ENCODE measurements at regions not wholly inside any gene's neighbourhood (a gene's known extent, or its start where the extent isn't known, plus 50 kb on each side); places are given as distances from the start of the nearest gene placed in this dataset.

DNA sequence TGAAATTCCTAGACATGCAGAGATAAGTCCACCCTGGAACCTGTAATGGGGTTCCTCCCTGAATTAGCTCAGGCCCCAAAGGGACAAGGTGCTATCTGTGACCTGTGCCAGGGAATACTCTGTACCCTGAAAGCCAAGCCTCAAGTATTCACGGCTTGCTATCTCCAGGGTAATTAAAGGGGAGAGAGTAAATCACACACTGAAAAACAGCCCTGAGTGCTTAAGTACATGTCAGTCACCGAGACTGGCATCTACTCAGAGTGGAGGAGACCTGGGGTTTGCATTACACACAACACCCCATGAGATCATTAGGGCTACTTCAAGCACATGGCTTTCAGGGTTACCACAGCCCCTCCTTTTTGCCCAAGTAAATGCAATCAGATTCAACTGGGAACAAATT lies 188.1 kb downstream of the CD83 start (continued):
- TF ChIP-seq, protein P1, sequence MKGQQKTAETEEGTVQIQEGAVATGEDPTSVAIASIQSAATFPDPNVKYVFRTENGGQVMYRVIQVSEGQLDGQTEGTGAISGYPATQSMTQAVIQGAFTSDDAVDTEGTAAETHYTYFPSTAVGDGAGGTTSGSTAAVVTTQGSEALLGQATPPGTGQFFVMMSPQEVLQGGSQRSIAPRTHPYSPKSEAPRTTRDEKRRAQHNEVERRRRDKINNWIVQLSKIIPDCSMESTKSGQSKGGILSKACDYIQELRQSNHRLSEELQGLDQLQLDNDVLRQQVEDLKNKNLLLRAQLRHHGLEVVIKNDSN (IDR thresholded peaks at IDR 0.05; ENCODE audit: borderline replicate concordance, extremely low read length, insufficient read depth, low read depth, low read length) = no peak
- TF ChIP-seq POLR2AphosphoS2 (IDR thresholded peaks at IDR 0.05; ENCODE audit: low read depth, low read length) = no peak

DNA sequence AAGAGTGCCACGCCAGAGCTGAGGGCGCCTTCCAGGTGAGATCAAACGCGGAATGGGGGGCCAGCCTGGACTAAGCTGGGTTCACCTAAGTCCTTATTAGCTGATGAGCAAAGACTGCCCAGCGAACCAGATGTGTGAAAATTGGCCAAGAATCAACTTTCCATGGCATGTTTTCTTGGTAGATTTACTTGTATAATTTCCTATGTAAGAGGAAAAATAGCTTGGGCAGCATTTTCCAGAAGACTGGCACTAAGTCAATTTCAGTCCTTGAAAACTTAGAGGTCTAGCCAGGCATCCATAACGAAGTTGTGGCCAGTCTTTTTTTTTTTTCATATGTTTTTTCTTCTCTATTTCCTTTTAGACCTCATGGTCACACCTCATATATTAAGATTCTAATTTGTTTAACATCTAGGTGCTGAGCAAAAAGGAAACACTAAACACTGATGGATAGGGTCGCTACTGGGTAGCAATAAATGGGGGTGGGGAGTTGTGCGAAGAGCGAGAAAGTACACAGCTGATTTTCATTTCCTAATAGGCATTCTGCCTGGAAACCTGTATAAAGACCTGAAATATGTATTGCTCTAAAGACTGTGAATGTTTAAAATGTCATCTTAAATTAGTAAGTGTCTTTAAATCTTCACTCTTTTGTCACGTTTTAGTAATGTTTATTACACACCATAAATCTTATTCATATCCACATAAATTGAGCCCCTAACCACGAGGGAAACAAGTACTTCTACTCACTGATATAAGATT lies 188.8 kb downstream of the CD83 start:
- Histone ChIP-seq H3K4me1 (ENCODE audit: control insufficient read depth, insufficient read depth, low read length) (no peaks in the 10 kb centered on the region), H3K4me2 (ENCODE audit: control insufficient read depth, insufficient read depth) (no peak overlapping the region), H4K20me1 (ENCODE audit: control insufficient read depth, insufficient read depth) (no peaks in the 10 kb centered on the region), H3K27ac (ENCODE audit: control insufficient read depth, insufficient read depth) (no peak overlapping the region), H3K4me3 (no peak overlapping the region), H2AFZ (ENCODE audit: control insufficient read depth, low read depth, low read length) (no peak overlapping the region), H3K27me3 (replicated peaks in 1 of 2; ENCODE audit: control insufficient read depth in 2 of 2, insufficient read depth in 2 of 2, low read length in 1 of 2) (no peaks in the 10 kb centered on the region; a peak in 1 of 4 replicates), H3K9me3 (replicated peaks; ENCODE audit: control insufficient read depth, insufficient read depth, low read length) (no peaks in the 10 kb centered on the region), H3K36me3 (ENCODE audit: control insufficient read depth in 2 of 2, insufficient read depth in 2 of 2, low read length in 1 of 2) (no peaks in the 10 kb centered on the region), H3K9ac (ENCODE audit: control insufficient read depth, insufficient read depth, low read length) (no peak overlapping the region), H3K79me2 (ENCODE audit: control insufficient read depth, insufficient read depth, low read length) (no peaks in the 10 kb centered on the region)
- 60% methylated on average over 11 of the region's 11 CpGs for WGBS (ENCODE audit: insufficient coverage, insufficient replicate concordance, low lambda C conversion rate, missing lambda C conversion rate)
- ChIA-PET SMC1A (ENCODE audit: uncharacterized antibody, unreplicated experiment) (interaction anchor here (0.6 to 1.4 kb wide), 2 partner anchors 17 to 24 kb away, joined by 3 to 4 read pairs; no protein-coding TSS in a partner anchor), POLR2A (no interaction called here), RAD21 (ENCODE audit: unreplicated experiment) (interaction anchor here (0.6 kb wide), 1 partner anchor 35 kb away, joined by 3 read pairs; no protein-coding TSS in a partner anchor), CTCF (interaction anchor here (1.3 kb wide), 1 partner anchor 11 kb away, joined by 5 read pairs; no protein-coding TSS in a partner anchor)
- no peak for FAIRE-seq
- no peak for DNase-seq (ENCODE audit: low read depth, low spot score)
- no peak for ATAC-seq
- no TSS peak for BruUV-seq (replicated peaks)
- intact Hi-C loops (cut with micrococcal nuclease; ENCODE audit: unreplicated experiment) = no loop called here
- no peak for TF ChIP-seq RB1 (IDR thresholded peaks at IDR 0.05; ENCODE audit: borderline replicate concordance)
- TF ChIP-seq TARDBP (IDR thresholded peaks at IDR 0.05; ENCODE audit: borderline replicate concordance) = no peak
- no peak for TF ChIP-seq HDAC6 (IDR thresholded peaks at IDR 0.05; ENCODE audit: unreplicated experiment)
- no peak for TF ChIP-seq ZNF24 (IDR thresholded peaks at IDR 0.05)
- no peak for TF ChIP-seq STAT1 (conservative IDR thresholded peaks at IDR 0.05)
- TF ChIP-seq SMC3 (IDR thresholded peaks at IDR 0.05; ENCODE audit: borderline replicate concordance, low read length) = no peak
- TF ChIP-seq FOXM1 (IDR thresholded peaks at IDR 0.05; ENCODE audit: low read depth, low read length) = no peak
- TF ChIP-seq CREB1 (IDR thresholded peaks at IDR 0.05; ENCODE audit: low read depth) = no peak
- no peak for TF ChIP-seq CEBPB (IDR thresholded peaks at IDR 0.05; ENCODE audit: borderline replicate concordance in 1 of 2, low read depth in 2 of 2, low read length in 2 of 2)
- TF ChIP-seq ATF7 (IDR thresholded peaks at IDR 0.05; ENCODE audit: low read depth) = no peak
- TF ChIP-seq RFX5 (IDR thresholded peaks at IDR 0.05; ENCODE audit: low read depth, low read length) = no peak
- in situ Hi-C loops (cut with MboI) = no loop called here

Data from GM12878 (cell line).